NCI-H510A (cell line): ENCODE measurements at regions not wholly inside any gene's neighbourhood (a gene's known extent, or its start where the extent isn't known, plus 50 kb on each side); places are given as distances from the start of the nearest gene placed in this dataset.
A peak's percentile ranks its signal among the peaks of the same experiment; 100 is the strongest.

Experiments used
- DNase-seq: peaks from one replicate; lab custom pipeline; 2025; lab: John Stamatoyannopoulos, UW

GRCh38 chr13:76210262-76210661 lies 574.1 kb downstream of the LMO7 start:
- peak; percentile 0 for DNase-seq

- DNase-seq, result no peak
Measured at GRCh38 chr13:76198568-76199163, 562.5 kb downstream of the LMO7 start.

GRCh38 chr13:76189882-76190519 lies 553.9 kb downstream of the LMO7 start:
- no peak for DNase-seq

GRCh38 chr13:76175961-76176725 lies 540.0 kb downstream of the LMO7 start:
- DNase-seq, result no peak

- no peak for DNase-seq
Measured at GRCh38 chr13:76168661-76169060, 532.5 kb downstream of the LMO7 start.

- no peak for DNase-seq
Measured at GRCh38 chr13:76164290-76164689, 528.2 kb downstream of the LMO7 start.

- no peak for DNase-seq
Measured at GRCh38 chr13:76163761-76164160, 527.6 kb downstream of the LMO7 start.

- no peak for DNase-seq
Measured at GRCh38 chr13:76160961-76161925, 525.1 kb downstream of the LMO7 start.

- no peak for DNase-seq
Measured at GRCh38 chr13:76160506-76160905, 524.4 kb downstream of the LMO7 start.

GRCh38 chr13:76157926-76158325 lies 521.8 kb downstream of the LMO7 start:
- DNase-seq, result no peak

- no peak for DNase-seq
Measured at GRCh38 chr13:76153239-76153638, 517.1 kb downstream of the LMO7 start.

- DNase-seq, result no peak
Measured at GRCh38 chr13:76148926-76149325, 512.8 kb downstream of the LMO7 start.

- no peak for DNase-seq
Measured at GRCh38 chr13:76148374-76148773, 512.2 kb downstream of the LMO7 start.

- no peak for DNase-seq
Measured at GRCh38 chr13:76132532-76132931, 496.4 kb downstream of the LMO7 start.

- no peak for DNase-seq
Measured at GRCh38 chr13:76131551-76131950, 495.4 kb downstream of the LMO7 start.

GRCh38 chr13:76129305-76130000 lies 493.3 kb downstream of the LMO7 start:
- no peak for DNase-seq

- DNase-seq, result no peak
Measured at GRCh38 chr13:76127922-76128321, 491.8 kb downstream of the LMO7 start.

- DNase-seq, result no peak
Measured at GRCh38 chr13:76123548-76123947, 487.4 kb downstream of the LMO7 start.

- no peak for DNase-seq
Measured at GRCh38 chr13:76116751-76117360, 480.7 kb downstream of the LMO7 start.

- no peak for DNase-seq
Measured at GRCh38 chr13:76106763-76107162, 470.6 kb downstream of the LMO7 start.

- no peak for DNase-seq
Measured at GRCh38 chr13:76094645-76095044, 458.5 kb downstream of the LMO7 start.
